Endodermal cell (in vitro differentiated cells): ENCODE measurements at regions not wholly inside any gene's neighbourhood (a gene's known extent, or its start where the extent isn't known, plus 50 kb on each side); places are given as distances from the start of the nearest gene placed in this dataset.
"Not testable (repeated sequence)": the region's sequence is repeated elsewhere in the genome, so short reads cannot be mapped to it uniquely, and the experiment has no call there.

Experiments
- DNase-seq: peaks from one replicate; pipeline ENCODE4 v3.0.0-alpha.2; 2017
- H3K27ac ChIP-seq: 2 replicates; pipeline ENCODE4 v1.5.1; 2013; ENCODE audit warnings: mild to moderate bottlenecking, low read depth, low read length, moderate library complexity
- H3K27me3 ChIP-seq: 2 replicates; pipeline ENCODE4 v1.6.1; 2013; ENCODE audit warnings: mild to moderate bottlenecking, low read length, moderate library complexity; ENCODE audit not compliant: insufficient read depth, control insufficient read depth, poor library complexity, severe bottlenecking
- H3K36me3 ChIP-seq: 2 replicates; pipeline ENCODE4 v1.7.0; 2013; ENCODE audit warnings: mild to moderate bottlenecking, low read length, moderate library complexity; ENCODE audit not compliant: control insufficient read depth, insufficient read depth
- H3K4me1 ChIP-seq: one replicate; pipeline ENCODE4 v1.7.0; 2013; ENCODE audit warnings: low read length; ENCODE audit not compliant: control insufficient read depth, insufficient read depth
- H3K4me3 ChIP-seq: 2 replicates; pipeline ENCODE4 v1.5.1; 2013; ENCODE audit warnings: mild to moderate bottlenecking, low read length, moderate library complexity
- H3K9ac ChIP-seq: 2 replicates; pipeline ENCODE4 v1.6.1; 2013; ENCODE audit warnings: mild to moderate bottlenecking, low read length, moderate library complexity; ENCODE audit not compliant: poor library complexity, severe bottlenecking; ENCODE audit errors: extremely low read depth
- H3K9me3 ChIP-seq: 2 replicates; pipeline ENCODE4 v1.6.1; 2013; ENCODE audit warnings: mild to moderate bottlenecking, low read length, moderate library complexity; ENCODE audit not compliant: control insufficient read depth
- H3K27ac Mint-ChIP-seq: 2 replicates; pipeline ENCODE4 v1.8.0; 2020; ENCODE audit warnings: mixed read lengths
- H3K27me3 Mint-ChIP-seq: 2 replicates; pipeline ENCODE4 v1.8.0; 2021; ENCODE audit warnings: mild to moderate bottlenecking, mixed read lengths; ENCODE audit not compliant: insufficient read depth
- H3K36me3 Mint-ChIP-seq: 2 replicates; pipeline ENCODE4 v1.8.0; 2020; ENCODE audit warnings: low read depth, mixed read lengths
- H3K4me1 Mint-ChIP-seq: 2 replicates; pipeline ENCODE4 v1.8.0; 2020; ENCODE audit warnings: mixed read lengths
- H3K4me3 Mint-ChIP-seq: 2 replicates; pipeline ENCODE4 v1.8.0; 2020; ENCODE audit warnings: mild to moderate bottlenecking, moderate library complexity, mixed read lengths
- H3K9me3 Mint-ChIP-seq: 2 replicates; pipeline ENCODE4 v1.8.0; 2020; ENCODE audit warnings: mild to moderate bottlenecking, mixed read lengths
- WGBS, 2 experiments: methylation state at CpG; one replicate each; pipeline versions ENCODE4 v1.1.5 to v1.1.7; 2013; ENCODE audit warnings: missing lambda C conversion rate in 2 of 2, mixed read lengths in 1 of 2; ENCODE audit not compliant: insufficient coverage in 1 of 2, insufficient read length in 1 of 2; 5-methylcytosine and 5-hydroxymethylcytosine counted together
- TF ChIP-seq, protein P1 (sequence below): fragments of 200-600 bp; sonication (generic); conservative IDR thresholded peaks from 2 replicates; pipeline ENCODE4 v1.5.0; 2021; ENCODE audit warnings: antibody characterized with exemption, mild to moderate bottlenecking

DNA sequence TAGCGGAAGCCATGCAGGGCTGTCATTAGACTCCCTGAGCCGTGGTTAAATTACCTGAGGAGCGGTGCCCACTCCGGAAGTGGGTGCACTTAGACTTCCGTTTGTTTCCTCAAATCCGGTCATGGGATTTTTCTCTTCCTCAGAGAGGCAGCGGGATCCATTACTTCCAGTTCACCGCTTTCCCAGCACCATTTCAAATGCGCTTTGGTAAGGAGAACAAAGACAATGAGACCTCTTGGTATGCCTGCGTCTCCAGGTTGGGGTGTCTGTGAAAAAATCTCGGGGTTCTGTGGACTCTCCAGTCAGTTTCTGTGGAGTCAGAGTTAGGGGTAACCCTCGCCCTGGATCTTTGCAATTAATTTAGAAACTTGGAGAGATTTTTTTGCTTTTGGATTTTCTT lies 132.3 kb upstream of the PTPRG start:
- DNase-seq = no peak
- peaks cover 8% of the 10 kb centered on the region for H3K9me3 Mint-ChIP-seq
- H3K9me3 ChIP-seq = no peaks in the 10 kb centered on the region
- H3K27ac ChIP-seq = no peak overlapping the region
- no peaks in the 10 kb centered on the region for H3K27me3 ChIP-seq
- 83 to 91% methylated on average over 12 of the region's 12 CpGs for WGBS, 2 experiments
- H3K4me3 ChIP-seq = no peak overlapping the region
- no peak overlapping the region for H3K9ac ChIP-seq
- no peaks in the 10 kb centered on the region for H3K27me3 Mint-ChIP-seq
- no peak overlapping the region for H3K27ac Mint-ChIP-seq
- no peaks in the 10 kb centered on the region for H3K36me3 Mint-ChIP-seq
- no peaks in the 10 kb centered on the region for H3K4me1 Mint-ChIP-seq
- TF ChIP-seq, protein P1, sequence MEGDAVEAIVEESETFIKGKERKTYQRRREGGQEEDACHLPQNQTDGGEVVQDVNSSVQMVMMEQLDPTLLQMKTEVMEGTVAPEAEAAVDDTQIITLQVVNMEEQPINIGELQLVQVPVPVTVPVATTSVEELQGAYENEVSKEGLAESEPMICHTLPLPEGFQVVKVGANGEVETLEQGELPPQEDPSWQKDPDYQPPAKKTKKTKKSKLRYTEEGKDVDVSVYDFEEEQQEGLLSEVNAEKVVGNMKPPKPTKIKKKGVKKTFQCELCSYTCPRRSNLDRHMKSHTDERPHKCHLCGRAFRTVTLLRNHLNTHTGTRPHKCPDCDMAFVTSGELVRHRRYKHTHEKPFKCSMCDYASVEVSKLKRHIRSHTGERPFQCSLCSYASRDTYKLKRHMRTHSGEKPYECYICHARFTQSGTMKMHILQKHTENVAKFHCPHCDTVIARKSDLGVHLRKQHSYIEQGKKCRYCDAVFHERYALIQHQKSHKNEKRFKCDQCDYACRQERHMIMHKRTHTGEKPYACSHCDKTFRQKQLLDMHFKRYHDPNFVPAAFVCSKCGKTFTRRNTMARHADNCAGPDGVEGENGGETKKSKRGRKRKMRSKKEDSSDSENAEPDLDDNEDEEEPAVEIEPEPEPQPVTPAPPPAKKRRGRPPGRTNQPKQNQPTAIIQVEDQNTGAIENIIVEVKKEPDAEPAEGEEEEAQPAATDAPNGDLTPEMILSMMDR = no peak
- no peak overlapping the region for H3K4me3 Mint-ChIP-seq
- H3K36me3 ChIP-seq = no peaks in the 10 kb centered on the region
- H3K4me1 ChIP-seq = no peaks in the 10 kb centered on the region

DNA sequence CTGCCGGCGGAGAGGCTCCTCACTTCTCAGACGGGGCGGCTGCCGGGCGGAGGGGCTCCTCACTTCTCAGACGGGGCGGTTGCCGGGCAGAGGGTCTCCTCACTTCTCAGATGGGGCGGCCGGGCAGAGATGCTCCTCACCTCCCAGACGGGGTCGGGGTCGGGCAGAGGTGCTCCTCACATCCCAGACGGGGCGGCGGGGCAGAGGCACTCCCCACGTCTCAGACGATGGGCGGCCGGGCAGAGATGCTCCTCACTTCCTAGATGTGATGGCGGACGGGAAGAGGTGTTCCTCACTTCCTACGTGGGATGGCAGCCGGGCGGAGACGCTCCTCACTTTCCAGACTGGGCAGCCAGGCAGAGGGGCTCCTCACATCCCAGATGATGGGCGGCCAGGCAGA lies 126.5 kb upstream of the PTPRG start:
- not testable (repeated sequence) for H3K27ac Mint-ChIP-seq, H3K9ac ChIP-seq, H3K4me3 Mint-ChIP-seq, H3K4me1 ChIP-seq, H3K27me3 Mint-ChIP-seq, H3K36me3 ChIP-seq, H3K9me3 ChIP-seq, H3K36me3 Mint-ChIP-seq, H3K27ac ChIP-seq, DNase-seq, H3K27me3 ChIP-seq, H3K4me1 Mint-ChIP-seq, H3K4me3 ChIP-seq
- 92 to 100% methylated on average over 8 to 20 of the region's 28 CpGs for WGBS, 2 experiments
- peaks cover 28% of the 10 kb centered on the region for H3K9me3 Mint-ChIP-seq

DNA sequence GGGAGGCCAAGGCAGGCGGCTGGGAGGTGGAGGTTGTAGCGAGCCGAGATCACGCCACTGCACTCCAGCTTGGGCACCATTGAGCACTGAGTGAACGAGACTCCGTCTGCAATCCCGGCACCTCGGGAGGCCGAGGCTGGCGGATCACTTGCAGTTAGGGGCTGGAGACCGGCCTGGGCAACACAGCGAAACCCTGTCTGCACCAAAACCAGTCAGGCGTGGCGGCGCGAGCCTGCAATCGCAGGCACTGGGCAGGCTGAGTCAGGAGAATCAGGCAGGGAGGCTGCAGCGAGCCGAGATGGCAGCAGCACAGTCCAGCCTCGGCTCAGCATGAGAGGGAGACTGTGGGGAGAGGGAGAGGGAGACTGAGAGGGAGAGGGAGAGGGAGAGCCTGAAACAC lies 126.0 kb upstream of the PTPRG start:
- H3K9me3 Mint-ChIP-seq = peaks cover 28% of the 10 kb centered on the region

DNA sequence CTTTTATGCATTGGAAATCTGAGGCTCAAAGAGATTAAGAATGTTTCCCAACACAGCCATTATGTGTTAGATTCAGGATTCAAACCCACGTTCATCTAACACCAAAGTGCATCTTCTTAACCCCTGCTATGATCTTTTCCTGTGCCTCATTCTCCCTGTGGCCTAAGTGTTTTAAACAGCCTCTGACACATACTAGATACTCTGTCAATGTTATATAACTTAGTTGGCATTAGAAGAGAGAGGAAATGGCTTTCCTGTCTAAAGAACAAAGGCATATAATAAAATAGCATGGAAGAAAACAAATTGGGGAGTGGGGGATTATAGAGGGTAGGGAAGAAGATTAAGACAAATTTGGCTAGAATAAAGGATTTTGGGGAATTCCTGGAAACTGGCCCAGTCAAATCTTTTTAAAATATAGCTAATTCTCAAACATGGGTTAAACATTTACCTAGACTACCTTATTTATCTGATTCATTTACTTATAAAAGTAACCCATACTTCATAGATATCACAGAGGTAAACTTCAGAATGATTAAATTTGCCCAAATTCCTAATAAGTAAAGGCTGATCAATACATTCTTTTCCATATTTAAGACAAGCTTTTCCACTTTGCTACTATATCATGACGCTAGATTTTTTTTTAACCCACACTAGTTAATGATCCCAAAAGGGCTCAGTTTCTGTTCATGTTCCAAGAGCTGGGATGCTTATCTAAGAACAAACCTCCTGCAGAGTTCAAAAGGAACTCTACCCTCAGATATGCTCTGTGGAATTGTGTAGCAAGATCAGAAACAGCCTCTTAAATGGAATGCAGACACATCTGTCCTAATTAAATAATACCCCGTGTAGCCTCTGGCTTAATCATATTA lies 122.9 kb upstream of the PTPRG start:
- no peak overlapping the region for H3K4me3 ChIP-seq
- no peak overlapping the region for H3K9ac ChIP-seq
- no peak for DNase-seq
- H3K4me3 Mint-ChIP-seq = no peak overlapping the region
- H3K27ac Mint-ChIP-seq = no peak overlapping the region
- no peaks in the 10 kb centered on the region for H3K36me3 ChIP-seq
- H3K4me1 Mint-ChIP-seq = peaks cover 4% of the 10 kb centered on the region
- TF ChIP-seq, protein P1 = no peak
- no peaks in the 10 kb centered on the region for H3K27me3 Mint-ChIP-seq
- H3K9me3 ChIP-seq = no peaks in the 10 kb centered on the region
- no peak overlapping the region for H3K27ac ChIP-seq
- no peaks in the 10 kb centered on the region for H3K36me3 Mint-ChIP-seq
- H3K4me1 ChIP-seq = no peaks in the 10 kb centered on the region
- H3K27me3 ChIP-seq = no peaks in the 10 kb centered on the region
- peaks cover 24% of the 10 kb centered on the region for H3K9me3 Mint-ChIP-seq
- 86 to 90% methylated on average over 2 to 3 of the region's 3 CpGs for WGBS, 2 experiments

More for the DNA sequence above, 126.0 kb upstream of the PTPRG start:
- H3K36me3 ChIP-seq, H3K27me3 Mint-ChIP-seq, H3K4me1 ChIP-seq, H3K27ac Mint-ChIP-seq, H3K4me3 ChIP-seq, H3K4me3 Mint-ChIP-seq, H3K9ac ChIP-seq, H3K27ac ChIP-seq, H3K9me3 ChIP-seq, H3K27me3 ChIP-seq, H3K4me1 Mint-ChIP-seq, H3K36me3 Mint-ChIP-seq, DNase-seq: not testable (repeated sequence)
- WGBS, 2 experiments = 93 to 96% methylated on average over 6 to 19 of the region's 20 CpGs
